ENCODE measurements at regions not wholly inside any gene's neighbourhood (a gene's known extent, or its start where the extent isn't known, plus 50 kb on each side); places are given as distances from the start of the nearest gene placed in this dataset.

DNA sequence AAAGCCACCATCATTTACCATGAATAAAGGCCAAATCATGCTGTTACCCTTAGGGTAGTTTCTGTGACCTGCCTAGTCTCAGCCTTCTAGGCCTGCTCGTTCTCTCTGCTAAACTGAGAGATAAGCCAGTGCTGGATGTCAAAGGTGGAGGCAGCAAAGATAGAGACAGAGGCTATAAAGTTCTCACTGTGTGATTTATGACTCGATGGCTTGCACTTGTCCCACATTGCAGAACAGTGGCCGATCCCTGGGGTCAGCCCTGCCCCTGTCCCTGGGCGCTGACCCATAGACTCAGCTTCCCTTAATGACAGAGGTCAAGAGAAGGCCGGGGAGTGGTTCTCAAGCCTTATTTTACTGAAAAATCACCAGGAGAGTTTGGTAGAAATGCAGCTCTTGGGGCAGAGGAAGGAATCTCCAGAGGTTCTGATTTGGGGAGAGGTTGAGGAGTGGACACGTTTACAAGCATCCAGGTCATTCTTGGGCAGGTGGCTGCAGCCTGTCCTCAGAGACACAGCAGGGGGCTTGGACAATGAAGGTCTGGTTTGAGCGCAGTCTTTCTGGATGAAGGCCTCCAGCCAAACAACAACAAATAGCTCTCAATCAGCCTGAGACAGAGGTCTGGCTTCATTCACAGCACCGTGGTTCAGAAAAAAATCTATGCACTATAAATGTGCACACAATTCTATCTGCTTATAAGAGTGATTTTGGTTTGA is 143.5 kb downstream of the ACKR3 start:
- TF ChIP-seq NFIC (IDR thresholded peaks at IDR 0.05) (no peak), EP300 (IDR thresholded peaks at IDR 0.05; ENCODE audit: borderline replicate concordance) (no peak)
- TF ChIP-seq, protein P1, sequence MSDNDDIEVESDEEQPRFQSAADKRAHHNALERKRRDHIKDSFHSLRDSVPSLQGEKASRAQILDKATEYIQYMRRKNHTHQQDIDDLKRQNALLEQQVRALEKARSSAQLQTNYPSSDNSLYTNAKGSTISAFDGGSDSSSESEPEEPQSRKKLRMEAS (IDR thresholded peaks at IDR 0.05), result no peak
- TF ChIP-seq, protein P2, sequence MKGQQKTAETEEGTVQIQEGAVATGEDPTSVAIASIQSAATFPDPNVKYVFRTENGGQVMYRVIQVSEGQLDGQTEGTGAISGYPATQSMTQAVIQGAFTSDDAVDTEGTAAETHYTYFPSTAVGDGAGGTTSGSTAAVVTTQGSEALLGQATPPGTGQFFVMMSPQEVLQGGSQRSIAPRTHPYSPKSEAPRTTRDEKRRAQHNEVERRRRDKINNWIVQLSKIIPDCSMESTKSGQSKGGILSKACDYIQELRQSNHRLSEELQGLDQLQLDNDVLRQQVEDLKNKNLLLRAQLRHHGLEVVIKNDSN (IDR thresholded peaks at IDR 0.05), result no peak

DNA sequence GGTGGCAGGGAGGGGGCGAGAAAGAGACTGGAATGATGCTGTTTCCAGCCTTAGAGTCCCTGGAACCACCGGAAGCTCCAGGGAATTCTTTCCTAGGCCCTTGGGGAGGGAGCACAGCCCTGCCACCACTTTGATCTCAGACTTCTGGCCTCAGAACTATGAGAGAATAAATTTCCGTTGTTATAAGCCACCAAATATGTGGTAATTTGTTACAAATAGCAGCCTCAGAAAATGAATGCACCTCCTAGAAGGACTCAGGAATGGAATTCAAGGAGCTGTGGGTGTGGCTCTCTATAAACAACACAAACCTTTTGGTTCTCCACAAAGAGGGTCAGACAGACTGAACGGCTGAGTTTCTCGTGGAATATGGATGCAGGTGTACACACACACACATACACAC is 144.5 kb downstream of the ACKR3 start:
- TF ChIP-seq, protein P1 (IDR thresholded peaks at IDR 0.05), result no peak
- TF ChIP-seq NFIC (IDR thresholded peaks at IDR 0.05), result no peak
- TF ChIP-seq CREB1 (IDR thresholded peaks at IDR 0.05; ENCODE audit: low read depth), result no peak
- TF ChIP-seq CEBPB (IDR thresholded peaks at IDR 0.05), result no peak
- TF ChIP-seq, protein P3, sequence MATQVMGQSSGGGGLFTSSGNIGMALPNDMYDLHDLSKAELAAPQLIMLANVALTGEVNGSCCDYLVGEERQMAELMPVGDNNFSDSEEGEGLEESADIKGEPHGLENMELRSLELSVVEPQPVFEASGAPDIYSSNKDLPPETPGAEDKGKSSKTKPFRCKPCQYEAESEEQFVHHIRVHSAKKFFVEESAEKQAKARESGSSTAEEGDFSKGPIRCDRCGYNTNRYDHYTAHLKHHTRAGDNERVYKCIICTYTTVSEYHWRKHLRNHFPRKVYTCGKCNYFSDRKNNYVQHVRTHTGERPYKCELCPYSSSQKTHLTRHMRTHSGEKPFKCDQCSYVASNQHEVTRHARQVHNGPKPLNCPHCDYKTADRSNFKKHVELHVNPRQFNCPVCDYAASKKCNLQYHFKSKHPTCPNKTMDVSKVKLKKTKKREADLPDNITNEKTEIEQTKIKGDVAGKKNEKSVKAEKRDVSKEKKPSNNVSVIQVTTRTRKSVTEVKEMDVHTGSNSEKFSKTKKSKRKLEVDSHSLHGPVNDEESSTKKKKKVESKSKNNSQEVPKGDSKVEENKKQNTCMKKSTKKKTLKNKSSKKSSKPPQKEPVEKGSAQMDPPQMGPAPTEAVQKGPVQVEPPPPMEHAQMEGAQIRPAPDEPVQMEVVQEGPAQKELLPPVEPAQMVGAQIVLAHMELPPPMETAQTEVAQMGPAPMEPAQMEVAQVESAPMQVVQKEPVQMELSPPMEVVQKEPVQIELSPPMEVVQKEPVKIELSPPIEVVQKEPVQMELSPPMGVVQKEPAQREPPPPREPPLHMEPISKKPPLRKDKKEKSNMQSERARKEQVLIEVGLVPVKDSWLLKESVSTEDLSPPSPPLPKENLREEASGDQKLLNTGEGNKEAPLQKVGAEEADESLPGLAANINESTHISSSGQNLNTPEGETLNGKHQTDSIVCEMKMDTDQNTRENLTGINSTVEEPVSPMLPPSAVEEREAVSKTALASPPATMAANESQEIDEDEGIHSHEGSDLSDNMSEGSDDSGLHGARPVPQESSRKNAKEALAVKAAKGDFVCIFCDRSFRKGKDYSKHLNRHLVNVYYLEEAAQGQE (IDR thresholded peaks at IDR 0.05; ENCODE audit: low read depth), result no peak
- no peak for TF ChIP-seq RAD21 (IDR thresholded peaks at IDR 0.05; ENCODE audit: low read depth)
- no peak for TF ChIP-seq FOXM1 (IDR thresholded peaks at IDR 0.05; ENCODE audit: borderline replicate concordance, low read depth)
- no peak for TF ChIP-seq TEAD4 (IDR thresholded peaks at IDR 0.05)
- TF ChIP-seq ZBTB7A (IDR thresholded peaks at IDR 0.05; ENCODE audit: low read depth), result no peak

DNA sequence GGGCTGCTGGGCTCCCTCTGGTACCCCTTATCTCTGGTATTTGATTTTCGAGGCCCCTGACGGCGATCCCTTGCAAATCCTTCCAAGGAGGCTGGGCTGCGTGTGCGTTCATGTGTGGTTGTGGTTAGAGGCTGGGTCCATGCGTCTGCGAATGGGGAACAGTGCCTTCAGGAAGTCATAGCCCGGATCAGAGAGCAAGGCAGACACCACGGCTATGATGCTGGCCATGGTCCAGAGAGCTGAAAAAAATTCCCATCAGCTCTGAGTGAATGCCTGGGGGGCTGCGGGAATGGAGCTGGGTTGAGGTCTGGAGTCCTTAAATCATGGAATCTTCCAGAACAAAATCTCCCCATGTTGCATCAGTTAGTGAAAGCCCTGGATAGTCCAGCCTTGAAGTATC is 145.5 kb downstream of the ACKR3 start:
- TF ChIP-seq CEBPB (IDR thresholded peaks at IDR 0.05) (no peak), EGR1 (IDR thresholded peaks at IDR 0.05) (no peak), RAD21 (IDR thresholded peaks at IDR 0.05; ENCODE audit: low read depth) (no peak), ZBTB7A (IDR thresholded peaks at IDR 0.05; ENCODE audit: low read depth) (no peak), FOXM1 (IDR thresholded peaks at IDR 0.05; ENCODE audit: borderline replicate concordance, low read depth) (no peak), TAF1 (IDR thresholded peaks at IDR 0.05; ENCODE audit: low read depth) (no peak), EP300 (IDR thresholded peaks at IDR 0.05; ENCODE audit: borderline replicate concordance) (no peak), CREB1 (IDR thresholded peaks at IDR 0.05; ENCODE audit: low read depth) (no peak), NFIC (IDR thresholded peaks at IDR 0.05) (no peak), TCF12 (IDR thresholded peaks at IDR 0.05; ENCODE audit: low read depth) (no peak), TEAD4 (IDR thresholded peaks at IDR 0.05) (no peak), YY1 (IDR thresholded peaks at IDR 0.05; ENCODE audit: low read depth) (no peak)
- TF ChIP-seq, protein P1 (IDR thresholded peaks at IDR 0.05), result no peak
- TF ChIP-seq, protein P2 (IDR thresholded peaks at IDR 0.05), result no peak
- TF ChIP-seq, protein P3 (IDR thresholded peaks at IDR 0.05; ENCODE audit: low read depth), result no peak

DNA sequence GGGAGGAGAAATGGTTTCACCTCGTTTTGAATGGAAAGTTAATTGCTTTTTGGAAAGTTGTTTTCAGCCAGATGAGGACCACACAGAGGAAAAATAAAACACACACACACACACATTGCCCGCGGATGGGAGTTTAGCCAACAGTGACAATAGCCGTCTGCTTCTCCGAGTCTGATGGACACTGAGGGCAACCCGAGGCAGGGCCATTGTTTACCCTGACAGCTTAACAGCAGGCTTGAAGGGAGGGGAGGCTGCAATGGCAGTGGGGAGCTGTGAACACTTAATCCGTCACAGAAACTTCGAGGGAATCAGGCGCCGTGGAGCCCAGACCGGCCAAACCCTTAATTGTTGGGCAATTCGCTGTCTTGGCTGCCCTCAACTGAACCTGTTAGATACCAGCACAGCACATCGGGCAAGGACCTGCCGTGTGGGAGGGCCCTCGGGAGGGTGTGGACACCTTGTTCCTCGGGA is 145.9 kb downstream of the ACKR3 start:
- no peak for TF ChIP-seq ZBTB7A (IDR thresholded peaks at IDR 0.05; ENCODE audit: low read depth)
- no peak for TF ChIP-seq YY1 (IDR thresholded peaks at IDR 0.05; ENCODE audit: low read depth)
- TF ChIP-seq, protein P1 (IDR thresholded peaks at IDR 0.05), result peak; percentile 27; the same call in 1 of the 2 replicates
- TF ChIP-seq EGR1 (IDR thresholded peaks at IDR 0.05), result no peak

DNA sequence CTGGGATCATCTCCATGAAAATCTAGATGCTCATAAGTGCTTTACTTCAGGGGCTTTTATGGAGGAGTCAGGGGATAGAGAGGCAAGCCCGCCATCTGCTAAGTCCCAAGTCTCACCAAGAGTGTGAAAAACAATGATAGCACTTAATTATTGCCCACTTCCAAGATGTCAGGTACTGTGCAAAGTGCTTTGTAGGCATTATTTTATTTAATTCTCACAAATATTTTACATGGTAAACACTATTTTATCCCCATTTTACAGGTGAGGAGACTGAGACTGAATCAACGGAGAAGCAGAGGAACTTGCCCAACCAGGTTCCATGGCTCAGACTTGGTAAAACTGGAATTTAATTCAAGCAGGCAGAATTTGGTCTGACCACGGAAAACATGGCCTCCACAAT is 147.5 kb downstream of the ACKR3 start:
- TF ChIP-seq CREB1 (IDR thresholded peaks at IDR 0.05; ENCODE audit: low read depth) (no peak), TAF1 (IDR thresholded peaks at IDR 0.05; ENCODE audit: low read depth) (no peak), EGR1 (IDR thresholded peaks at IDR 0.05) (no peak), TCF12 (IDR thresholded peaks at IDR 0.05; ENCODE audit: low read depth) (no peak), YY1 (IDR thresholded peaks at IDR 0.05; ENCODE audit: low read depth) (no peak), CEBPB (IDR thresholded peaks at IDR 0.05) (no peak), RAD21 (IDR thresholded peaks at IDR 0.05; ENCODE audit: low read depth) (no peak), TEAD4 (IDR thresholded peaks at IDR 0.05) (no peak), ZBTB7A (IDR thresholded peaks at IDR 0.05; ENCODE audit: low read depth) (no peak), EP300 (IDR thresholded peaks at IDR 0.05; ENCODE audit: borderline replicate concordance) (no peak), FOXM1 (IDR thresholded peaks at IDR 0.05; ENCODE audit: borderline replicate concordance, low read depth) (no peak), NFIC (IDR thresholded peaks at IDR 0.05) (no peak)
- TF ChIP-seq, protein P2 (IDR thresholded peaks at IDR 0.05), result no peak
- TF ChIP-seq, protein P3 (IDR thresholded peaks at IDR 0.05; ENCODE audit: low read depth), result no peak
- TF ChIP-seq, protein P1 (IDR thresholded peaks at IDR 0.05), result no peak

All from Ishikawa (cell line).